ENCODE measurements at regions not wholly inside any gene's neighbourhood (a gene's known extent, or its start where the extent isn't known, plus 50 kb on each side); places are given as distances from the start of the nearest gene placed in this dataset.
"Not testable (repeated sequence)": the region's sequence is repeated elsewhere in the genome, so short reads cannot be mapped to it uniquely, and the experiment has no call there.

- no peak for DNase-seq (ENCODE audit: low read depth)
Measured at GRCh38 chr2:238717084-238717483, 130.8 kb upstream of the TWIST2 start.

DNA sequence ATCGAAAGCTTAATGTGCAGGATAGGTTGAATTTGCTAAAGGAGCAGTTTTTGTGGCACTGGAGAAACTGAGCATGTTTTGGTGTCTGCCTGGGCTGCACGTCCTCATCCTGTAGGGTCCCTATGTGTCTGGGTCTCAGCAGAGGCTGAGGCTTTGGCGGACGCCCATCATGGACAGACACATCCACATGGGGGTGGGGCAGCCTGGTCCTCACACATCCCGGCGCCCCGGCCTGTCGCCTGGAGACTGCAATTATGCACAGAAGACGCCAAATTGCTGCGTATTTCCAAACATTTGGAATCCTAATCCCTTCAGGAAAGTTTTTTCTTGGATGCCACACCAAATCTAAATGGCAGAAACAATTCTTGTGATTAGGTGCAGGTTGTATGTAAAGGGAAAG, 128.2 kb upstream of the TWIST2 start:
- DNase-seq (ENCODE audit: low read depth), result no peak

DNA sequence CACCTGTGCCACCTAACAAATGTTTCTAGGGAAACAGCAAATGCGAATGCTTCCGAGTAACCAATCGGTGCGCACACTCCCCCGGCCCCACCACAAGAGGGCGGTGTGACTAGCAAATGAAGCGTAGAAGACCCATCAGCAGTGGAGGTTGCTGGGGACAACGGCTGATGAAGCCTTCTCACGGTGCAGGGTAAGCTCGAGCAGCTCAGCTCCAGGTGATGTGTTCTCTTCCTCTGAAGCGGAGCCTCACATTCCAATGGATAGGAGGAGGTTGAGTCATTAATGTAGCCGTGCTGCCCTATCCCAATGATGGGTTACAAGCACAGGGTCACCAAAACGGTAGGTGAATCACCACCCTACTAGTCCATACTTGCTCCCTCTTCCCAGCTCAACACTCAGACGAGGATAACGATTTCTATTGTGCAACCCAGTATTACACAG, 127.6 kb upstream of the TWIST2 start:
- no peak for DNase-seq (ENCODE audit: low read depth)

GRCh38 chr2:238722181-238722580, 125.7 kb upstream of the TWIST2 start:
- DNase-seq (ENCODE audit: low read depth), result no peak

- DNase-seq (ENCODE audit: low read depth), result no peak
Measured at GRCh38 chr2:238722883-238723282, 125.0 kb upstream of the TWIST2 start.

DNA sequence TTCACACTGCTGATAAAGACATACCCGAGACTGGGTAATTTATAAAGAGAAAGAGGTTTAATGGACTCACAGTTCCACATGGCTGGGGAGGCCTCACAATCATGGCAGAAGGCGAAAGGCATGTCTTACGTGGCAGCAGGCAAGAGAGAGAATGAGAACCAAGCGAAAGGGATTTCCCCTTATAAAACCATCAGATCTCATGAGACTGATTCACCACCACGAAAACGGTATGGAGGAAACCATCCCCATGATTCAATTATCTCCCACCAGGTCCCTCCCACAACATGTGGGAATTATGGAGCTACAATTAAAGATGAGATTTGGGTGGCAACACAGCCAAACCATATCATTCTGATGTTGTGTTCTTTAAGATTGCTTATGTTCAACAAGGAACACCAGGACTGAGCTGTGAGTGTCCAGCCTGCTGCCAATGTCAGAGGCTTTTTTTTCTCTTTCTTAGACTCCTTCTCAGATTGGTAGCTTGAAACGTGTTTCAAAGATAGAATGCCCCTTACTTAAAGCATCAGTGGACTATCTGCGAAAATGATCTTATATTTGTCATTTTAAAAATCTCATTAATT, 124.1 kb upstream of the TWIST2 start:
- not testable (repeated sequence) for DNase-seq (ENCODE audit: low read depth)

GRCh38 chr2:238724728-238725127, 123.2 kb upstream of the TWIST2 start:
- DNase-seq (ENCODE audit: low read depth), result no peak

GRCh38 chr2:238725298-238725697, 122.6 kb upstream of the TWIST2 start:
- no peak for DNase-seq (ENCODE audit: low read depth)

DNA sequence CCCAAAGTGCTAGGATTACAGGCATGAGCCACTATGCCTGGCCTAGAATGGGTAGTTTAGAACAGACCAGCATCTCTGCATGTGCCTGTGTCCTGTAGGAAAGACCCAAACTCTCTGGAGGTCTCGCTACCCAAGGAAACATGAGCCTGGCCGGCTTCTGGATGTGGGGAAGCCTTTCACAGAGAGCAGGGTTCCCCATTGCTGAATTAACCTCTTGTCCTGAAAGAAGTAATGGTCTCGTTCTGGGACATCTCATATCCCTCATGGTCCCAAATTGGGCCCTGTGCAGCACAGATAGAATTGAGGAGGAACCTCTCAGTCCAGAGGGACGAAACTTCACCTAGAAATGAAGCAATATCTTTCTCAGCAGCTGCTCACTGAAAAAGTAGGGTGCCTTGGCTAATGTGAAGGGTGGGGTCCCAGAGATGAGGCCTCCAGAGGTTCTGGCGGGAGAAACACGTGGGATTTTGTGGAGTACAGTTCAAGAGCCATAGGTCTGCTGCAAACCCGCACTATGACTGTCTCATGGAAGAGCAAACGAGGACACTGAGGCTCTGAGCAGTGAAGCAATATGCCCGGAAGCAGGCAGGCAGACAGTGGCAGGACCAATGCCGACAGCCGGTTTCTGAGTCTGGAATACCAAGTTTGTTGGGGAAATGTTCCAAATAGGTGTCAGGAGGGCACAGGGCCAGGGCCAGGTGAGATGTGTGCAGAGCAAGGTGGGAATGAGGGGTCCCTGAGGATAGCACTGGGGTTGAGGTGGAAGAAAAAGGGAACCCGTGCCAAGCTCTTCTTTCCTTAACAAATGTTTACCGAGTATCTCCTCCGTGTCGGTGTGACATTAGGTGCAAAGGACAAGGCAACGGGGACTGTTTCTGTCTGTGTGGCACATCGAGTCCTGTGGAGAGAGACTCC, 121.0 kb upstream of the TWIST2 start:
- DNase-seq (ENCODE audit: low read depth), result no peak

GRCh38 chr2:238727585-238728329, 120.1 kb upstream of the TWIST2 start:
- peak; percentile 30 for DNase-seq (ENCODE audit: low read depth)

- DNase-seq (ENCODE audit: low read depth), result peak; percentile 25
Measured at GRCh38 chr2:238728330-238729260, 119.3 kb upstream of the TWIST2 start.

GRCh38 chr2:238729261-238729935, 118.5 kb upstream of the TWIST2 start:
- no peak for DNase-seq (ENCODE audit: low read depth)

- DNase-seq (ENCODE audit: low read depth), result no peak
Measured at GRCh38 chr2:238730001-238730669, 117.8 kb upstream of the TWIST2 start.

DNA sequence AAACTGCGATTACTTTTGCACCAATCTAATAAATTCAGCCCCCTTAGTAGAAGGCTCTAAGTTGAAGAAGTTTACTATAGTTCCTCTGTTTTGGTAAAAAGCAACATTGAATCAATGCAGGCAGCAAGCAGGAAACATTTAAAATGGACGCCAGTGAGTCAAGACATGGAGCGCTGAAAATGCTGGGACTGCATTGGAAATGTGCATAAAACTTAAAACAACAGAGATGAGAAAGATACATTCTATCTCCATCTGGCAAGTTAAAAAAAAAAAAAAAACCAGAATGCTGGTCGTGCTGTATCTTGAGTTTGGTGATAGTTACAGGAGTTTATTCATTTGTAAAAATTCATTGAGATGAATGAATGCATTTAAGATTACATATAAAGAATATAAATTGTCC, 117.0 kb upstream of the TWIST2 start:
- no peak for DNase-seq (ENCODE audit: low read depth)

- no peak for DNase-seq (ENCODE audit: low read depth)
Measured at GRCh38 chr2:238731961-238732360, 115.9 kb upstream of the TWIST2 start.

- DNase-seq (ENCODE audit: low read depth), result no peak
Measured at GRCh38 chr2:238738917-238739316, 109.0 kb upstream of the TWIST2 start.

DNA sequence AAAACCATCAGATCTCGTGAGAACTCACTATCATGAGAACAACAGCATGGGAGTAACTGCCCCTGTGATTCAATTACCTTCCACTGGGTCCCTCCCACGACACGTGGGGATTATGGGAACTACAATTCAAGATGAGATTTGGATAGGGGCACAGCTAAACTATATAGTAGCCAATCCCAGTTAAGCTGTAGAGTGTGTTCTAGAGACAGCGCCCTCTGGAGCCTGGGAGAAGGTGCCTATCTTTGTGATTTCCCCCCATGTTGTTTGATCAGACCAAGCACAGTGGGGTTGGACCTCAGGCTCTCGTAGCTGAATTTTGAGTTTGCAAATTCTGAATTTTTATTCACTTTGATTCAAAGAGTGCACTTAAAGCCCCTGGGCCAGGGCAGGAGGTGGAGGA, 108.2 kb upstream of the TWIST2 start:
- no peak for DNase-seq (ENCODE audit: low read depth)

GRCh38 chr2:238741277-238741676, 106.6 kb upstream of the TWIST2 start:
- no peak for DNase-seq (ENCODE audit: low read depth)

- DNase-seq (ENCODE audit: low read depth), result no peak
Measured at GRCh38 chr2:238742066-238742465, 105.8 kb upstream of the TWIST2 start.

GRCh38 chr2:238742664-238743063, 105.2 kb upstream of the TWIST2 start:
- DNase-seq (ENCODE audit: low read depth), result no peak

All from LHCN-M2 (cell line).